ENCODE measurements at regions not wholly inside any gene's neighbourhood (a gene's known extent, or its start where the extent isn't known, plus 50 kb on each side); places are given as distances from the start of the nearest gene placed in this dataset.

- H2AFZ ChIP-seq (ENCODE audit: control insufficient read depth, low read length) = no peak overlapping the region
- H3K27me3 ChIP-seq (ENCODE audit: control insufficient read depth, extremely low read depth, insufficient read depth, low read length) = no peaks in the 10 kb centered on the region
- no peaks in the 10 kb centered on the region for H3K4me1 ChIP-seq (ENCODE audit: control insufficient read depth, extremely low read depth, insufficient read depth, low read length)
- H3K27ac ChIP-seq (ENCODE audit: control insufficient read depth, insufficient read depth, low read length) = no peak overlapping the region
- H3K4me2 ChIP-seq (ENCODE audit: control insufficient read depth, extremely low read depth, insufficient read depth, low read depth, low read length) = no peak overlapping the region
- H3K4me3 ChIP-seq (ENCODE audit: control insufficient read depth in 2 of 3, extremely low read depth in 1 of 3, insufficient read depth in 2 of 3, low read depth in 1 of 3, low read length in 3 of 3) = no peak overlapping the region
- DNase-seq (ENCODE audit: low read depth, low spot score) = no peak
- dilution Hi-C loops (cut with MboI; ENCODE audit: extremely low pct_ligation_motif_present, low sequenced_read_pairs) = no loop called here
- H3K9me1 ChIP-seq (ENCODE audit: control insufficient read depth, extremely low read depth, insufficient read depth, low read length) = no peaks in the 10 kb centered on the region
- no peaks in the 10 kb centered on the region for H4K20me1 ChIP-seq (ENCODE audit: control insufficient read depth, extremely low read depth, insufficient read depth, low read length)
- TF ChIP-seq EZH2 (IDR thresholded peaks at IDR 0.05; ENCODE audit: low read length) (no peak), CTCF (optimal IDR thresholded peaks at IDR 0.05 in 1 of 3, IDR thresholded peaks at IDR 0.05 in 1 of 3, conservative IDR thresholded peaks at IDR 0.05 in 1 of 3; ENCODE audit: extremely low read depth in 1 of 3, insufficient read depth in 2 of 3, low read length in 3 of 3) (no peak)
- H3K9me3 ChIP-seq (ENCODE audit: control insufficient read depth, low read depth, low read length) = no peaks in the 10 kb centered on the region
- no peaks in the 10 kb centered on the region for H3K79me2 ChIP-seq (ENCODE audit: control insufficient read depth, insufficient read depth, low read length)
- no peak overlapping the region for H3K9ac ChIP-seq (ENCODE audit: control insufficient read depth, extremely low read depth, insufficient read depth, low read length)
- FAIRE-seq = no peak
- no peaks in the 10 kb centered on the region for H3K36me3 ChIP-seq (ENCODE audit: control insufficient read depth in 2 of 2, extremely low read depth in 1 of 2, insufficient read depth in 2 of 2, low read length in 2 of 2)
Measured at GRCh38 chr12:73951956-73952703, 585.5 kb upstream of the ATXN7L3B start.

GRCh38 chr12:73964641-73965040 lies 573.0 kb upstream of the ATXN7L3B start:
- H3K9me3 ChIP-seq (ENCODE audit: control insufficient read depth, low read depth, low read length) = no peaks in the 10 kb centered on the region
- no peak for TF ChIP-seq CTCF (optimal IDR thresholded peaks at IDR 0.05 in 1 of 3, IDR thresholded peaks at IDR 0.05 in 1 of 3, conservative IDR thresholded peaks at IDR 0.05 in 1 of 3; ENCODE audit: extremely low read depth in 1 of 3, insufficient read depth in 2 of 3, low read length in 3 of 3)
- TF ChIP-seq EZH2 (IDR thresholded peaks at IDR 0.05; ENCODE audit: low read length) = no peak
- H3K4me3 ChIP-seq (ENCODE audit: control insufficient read depth in 2 of 3, extremely low read depth in 1 of 3, insufficient read depth in 2 of 3, low read depth in 1 of 3, low read length in 3 of 3) = no peak overlapping the region
- H3K27me3 ChIP-seq (ENCODE audit: control insufficient read depth, extremely low read depth, insufficient read depth, low read length) = no peaks in the 10 kb centered on the region
- H3K9me1 ChIP-seq (ENCODE audit: control insufficient read depth, extremely low read depth, insufficient read depth, low read length) = no peaks in the 10 kb centered on the region
- dilution Hi-C loops (cut with MboI; ENCODE audit: extremely low pct_ligation_motif_present, low sequenced_read_pairs) = no loop called here
- DNase-seq (ENCODE audit: low read depth, low spot score) = no peak
- H4K20me1 ChIP-seq (ENCODE audit: control insufficient read depth, extremely low read depth, insufficient read depth, low read length) = no peaks in the 10 kb centered on the region
- H3K4me1 ChIP-seq (ENCODE audit: control insufficient read depth, extremely low read depth, insufficient read depth, low read length) = no peaks in the 10 kb centered on the region
- FAIRE-seq = no peak
- no peaks in the 10 kb centered on the region for H3K79me2 ChIP-seq (ENCODE audit: control insufficient read depth, insufficient read depth, low read length)
- H3K4me2 ChIP-seq (ENCODE audit: control insufficient read depth, extremely low read depth, insufficient read depth, low read depth, low read length) = no peak overlapping the region
- no peaks in the 10 kb centered on the region for H3K36me3 ChIP-seq (ENCODE audit: control insufficient read depth in 2 of 2, extremely low read depth in 1 of 2, insufficient read depth in 2 of 2, low read length in 2 of 2)
- no peak overlapping the region for H2AFZ ChIP-seq (ENCODE audit: control insufficient read depth, low read length)
- H3K27ac ChIP-seq (ENCODE audit: control insufficient read depth, insufficient read depth, low read length) = no peak overlapping the region
- no peak overlapping the region for H3K9ac ChIP-seq (ENCODE audit: control insufficient read depth, extremely low read depth, insufficient read depth, low read length)

Data from keratinocyte (primary cell).